Heart right ventricle (tissue), 16 donors: ENCODE measurements at regions not wholly inside any gene's neighbourhood (a gene's known extent, or its start where the extent isn't known, plus 50 kb on each side); places are given as distances from the start of the nearest gene placed in this dataset.
A peak's percentile ranks its signal among the peaks of the same experiment; 100 is the strongest.

ENCODE experiments used
- ATAC-seq, 8 donors: fragments of 200-7000 bp; cut with Tn5 transposase; one replicate each; pipeline ENCODE4 v1.9.1; 2020; ENCODE audit warnings: mild to moderate bottlenecking in 8 of 8, moderate library complexity in 8 of 8, moderate number of reproducible peaks in 1 of 8
- DNase-seq, 2 donors: peaks; one replicate each; pipeline ENCODE4 v3.0.0-alpha.2; 2020
- H3K27ac ChIP-seq, 10 donors: fragments of 200-600 bp; sonication (generic) in 2 of 10; one replicate each; pipeline versions ENCODE4 v1.5.0 to v1.8.0; 2020 to 2022; ENCODE audit warnings: mild to moderate bottlenecking in 3 of 10
- H3K27me3 ChIP-seq, 7 donors: fragments of 200-600 bp; one replicate each; pipeline ENCODE4 v1.8.0; 2021 to 2022; ENCODE audit warnings: mild to moderate bottlenecking in 2 of 7
- H3K36me3 ChIP-seq, 9 donors: fragments of 200-600 bp; sonication (generic) in 1 of 9; one replicate each; pipeline versions ENCODE4 v1.5.0 to v1.8.0; 2020 to 2022; ENCODE audit warnings: mild to moderate bottlenecking in 2 of 9
- H3K4me1 ChIP-seq, 9 donors: fragments of 200-600 bp; sonication (generic) in 1 of 9; one replicate each; pipeline versions ENCODE4 v1.5.0 to v1.8.0; 2020 to 2022; ENCODE audit warnings: mild to moderate bottlenecking in 4 of 9
- H3K4me3 ChIP-seq, 10 donors: fragments of 200-600 bp; sonication (generic) in 2 of 10; one replicate each; pipeline versions ENCODE4 v1.5.0 to v1.8.0; 2020 to 2022; ENCODE audit warnings: mild to moderate bottlenecking in 7 of 10, moderate library complexity in 2 of 10
- H3K9me3 ChIP-seq, 11 donors: fragments of 200-600 bp in 10 of 11; sonication (generic) in 2 of 11; one replicate each; pipeline versions ENCODE4 v1.5.0 to v1.8.0; 2013 to 2022; ENCODE audit warnings: mild to moderate bottlenecking in 2 of 11, control low read depth in 1 of 11, moderate library complexity in 1 of 11
- WGBS, 2 donors: extraction: QIAGEN DNeasy Blood & Tissue Kit; methylation state at CpG; one replicate each; pipeline ENCODE4 v1.1.7; 2013; ENCODE audit warnings: inconsistent platforms in 1 of 2; 5-methylcytosine and 5-hydroxymethylcytosine counted together
- intact Hi-C, 10 donors: fragments of 100-400 bp; cut with DNase I; formaldehyde crosslinking; loops; one replicate each; pipeline versions ENCODE4 v1.11.1 to v1.14.2; 2022
- TF ChIP-seq, protein P1 (sequence below), 9 donors: fragments of 200-600 bp; sonication (generic) in 2 of 9; IDR thresholded peaks; one replicate each; pipeline versions ENCODE4 v1.5.0 to v1.8.0; 2021 to 2022; ENCODE audit warnings: antibody characterized with exemption in 9 of 9, mild to moderate bottlenecking in 5 of 9, moderate library complexity in 1 of 9
- donor health status: Arrhythmogenic right ventricular cardiomyopathy.
- donor health status: ischemic (EF 13 %, LVEDD 7.1; RV severe dilation, severe dysfunction).
- donor health status: healthy with polysubstance abuse.
- donor health status: DM: no; HTN: yes; CAD: no.
- donor health status: DM: no; HTN: no; CAD: no.
- donor health status: ischemic (EF 25% LVEDD 6.9; RV normal size, moderate dysfunction).
- donor health status: ischemic (EF 25% LVEDD 5.7; RV mildly dilated, moderate dysfunction).
- donor health status: healthy.
- donor health status: DM: yes; HTN: yes; CAD: no.
- donor health status: Ischemic cardiomyopathy.
- donor health status: ischemic (EF 35%, LVEDD 5.7; RV mildly dilated, moderate dysfunction).
- donor health status: nonischemic (EF 11% LVEDD 7.7; RV severe dilation, severe dysfunction).
- donor health status: DM: yes; HTN: yes; CAD: no.
- donor health status: PGD.
- donor health status: ischemic (EF 29% LVEDD 5.4; RV normal size, mild dysfunction).
- donor health status: nonischemic (EF 23%, LVEDD 6.1; RV moderate dilation, normal function).

DNA sequence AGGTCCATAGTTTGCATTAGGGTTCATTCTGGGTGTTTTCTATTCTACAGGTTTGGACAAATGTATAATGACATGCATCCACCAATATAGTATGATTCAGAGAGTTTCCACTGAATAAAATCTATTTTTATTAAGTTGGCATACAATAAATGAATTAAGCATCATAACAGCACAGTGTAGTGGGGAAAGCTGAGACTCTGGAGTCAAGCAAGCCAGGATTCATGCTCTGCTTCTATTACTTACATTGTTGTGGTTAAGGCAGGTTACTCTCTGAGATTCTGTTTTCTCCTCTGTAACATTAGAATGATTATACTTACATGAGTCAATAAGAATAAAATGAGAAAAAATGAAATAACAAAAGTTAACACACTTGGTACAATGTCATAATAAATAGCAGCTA lies 131.3 kb downstream of the SLC30A10 start:
- no peaks in the 10 kb centered on the region for H3K9me3 ChIP-seq
- no peak overlapping the region for H3K27ac ChIP-seq
- H3K36me3 ChIP-seq, result no peaks in the 10 kb centered on the region
- ATAC-seq (no peak), DNase-seq (no peak)
- H3K4me1 ChIP-seq, result peaks cover 0 to 15% (median 7%) of the 10 kb centered on the region in 9 donors
- H3K27me3 ChIP-seq, result no peaks in the 10 kb centered on the region
- intact Hi-C loops, result loop anchor here in 2 of 10 donors (10.0 kb wide), 2 partner anchors 122 to 222 kb away; no protein-coding TSS in a partner anchor
- TF ChIP-seq, protein P1, sequence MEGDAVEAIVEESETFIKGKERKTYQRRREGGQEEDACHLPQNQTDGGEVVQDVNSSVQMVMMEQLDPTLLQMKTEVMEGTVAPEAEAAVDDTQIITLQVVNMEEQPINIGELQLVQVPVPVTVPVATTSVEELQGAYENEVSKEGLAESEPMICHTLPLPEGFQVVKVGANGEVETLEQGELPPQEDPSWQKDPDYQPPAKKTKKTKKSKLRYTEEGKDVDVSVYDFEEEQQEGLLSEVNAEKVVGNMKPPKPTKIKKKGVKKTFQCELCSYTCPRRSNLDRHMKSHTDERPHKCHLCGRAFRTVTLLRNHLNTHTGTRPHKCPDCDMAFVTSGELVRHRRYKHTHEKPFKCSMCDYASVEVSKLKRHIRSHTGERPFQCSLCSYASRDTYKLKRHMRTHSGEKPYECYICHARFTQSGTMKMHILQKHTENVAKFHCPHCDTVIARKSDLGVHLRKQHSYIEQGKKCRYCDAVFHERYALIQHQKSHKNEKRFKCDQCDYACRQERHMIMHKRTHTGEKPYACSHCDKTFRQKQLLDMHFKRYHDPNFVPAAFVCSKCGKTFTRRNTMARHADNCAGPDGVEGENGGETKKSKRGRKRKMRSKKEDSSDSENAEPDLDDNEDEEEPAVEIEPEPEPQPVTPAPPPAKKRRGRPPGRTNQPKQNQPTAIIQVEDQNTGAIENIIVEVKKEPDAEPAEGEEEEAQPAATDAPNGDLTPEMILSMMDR (IDR thresholded peaks at IDR 0.05), result no peak
- H3K4me3 ChIP-seq, result no peak overlapping the region

DNA sequence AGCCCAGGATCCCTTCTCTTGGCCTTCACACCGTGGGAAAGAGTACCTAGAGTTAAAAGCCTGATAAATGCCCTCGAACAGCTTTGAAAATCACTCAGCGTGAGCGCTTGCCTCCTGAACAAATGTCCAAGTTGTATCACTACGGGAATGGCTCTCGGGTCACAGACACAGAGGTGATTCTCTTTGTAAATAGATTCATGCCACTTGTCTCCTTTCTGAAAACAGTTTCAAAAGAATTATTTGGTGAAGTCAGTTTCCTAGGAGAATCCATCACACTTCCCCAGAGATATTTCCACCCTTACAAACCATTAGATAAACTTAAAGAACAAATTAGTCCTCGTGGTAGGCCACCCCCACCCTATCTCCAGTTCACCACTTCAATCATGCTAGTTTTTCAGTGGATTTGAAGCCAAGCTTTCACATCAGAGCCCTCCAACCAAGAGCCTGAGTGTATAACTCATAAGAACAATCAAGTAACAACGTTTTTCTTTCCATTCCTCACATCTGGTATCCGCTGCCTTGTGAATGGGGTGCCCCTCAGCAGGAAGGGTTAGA lies 132.9 kb downstream of the SLC30A10 start:
- peaks cover 0 to 21% (median 12%) of the 10 kb centered on the region in 9 donors for H3K4me1 ChIP-seq
- ATAC-seq (no peak), DNase-seq (no peak)
- H3K4me3 ChIP-seq, result no peak overlapping the region
- no peaks in the 10 kb centered on the region for H3K36me3 ChIP-seq
- H3K27ac ChIP-seq, result no peak overlapping the region
- no peaks in the 10 kb centered on the region for H3K9me3 ChIP-seq
- WGBS, 2 donors, result 57 to 59% methylated on average over 9 of the region's 9 CpGs
- TF ChIP-seq, protein P1 (IDR thresholded peaks at IDR 0.05), result no peak
- no peaks in the 10 kb centered on the region for H3K27me3 ChIP-seq
- intact Hi-C loops, result loop anchor here in 2 of 10 donors (10.0 kb wide), 2 partner anchors 121 to 221 kb away; no protein-coding TSS in a partner anchor

DNA sequence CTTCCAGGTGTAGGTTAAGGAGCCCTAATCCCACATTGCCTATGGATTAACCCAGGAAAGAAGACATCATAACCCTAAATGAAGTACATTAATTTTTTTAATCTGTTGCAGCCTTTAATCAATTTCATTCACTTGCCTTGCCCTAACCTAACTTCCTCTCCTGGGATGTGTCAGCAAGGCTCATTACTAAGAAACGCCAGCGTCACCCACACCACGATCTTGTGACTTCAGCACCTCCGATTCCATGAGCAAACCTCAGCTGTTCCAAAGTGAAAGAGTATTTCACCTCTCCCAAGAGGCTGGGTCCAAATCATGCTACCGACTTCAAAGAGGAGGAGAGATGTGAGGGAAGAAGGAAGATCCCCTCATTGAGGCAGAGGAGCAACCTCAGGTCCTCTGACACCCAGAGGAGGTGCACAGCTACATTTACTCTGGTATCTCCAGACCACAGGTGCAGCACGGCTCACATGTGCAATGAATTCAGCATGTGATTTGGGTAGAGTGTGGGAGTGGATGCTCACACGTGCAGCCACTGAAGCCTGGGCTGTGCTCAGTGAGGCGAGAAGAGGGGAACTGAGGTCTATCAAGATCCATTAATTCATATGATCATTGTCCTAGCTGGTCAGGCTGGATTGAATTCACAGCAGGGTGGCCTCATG lies 134.1 kb downstream of the SLC30A10 start:
- no peak for DNase-seq
- no peak for ATAC-seq
- Histone ChIP-seq H3K4me1 (peaks cover 0 to 21% (median 12%) of the 10 kb centered on the region in 9 donors), H3K9me3 (no peaks in the 10 kb centered on the region), H3K27ac (no peak overlapping the region), H3K36me3 (no peaks in the 10 kb centered on the region), H3K4me3 (no peak overlapping the region), H3K27me3 (no peaks in the 10 kb centered on the region)
- intact Hi-C loops, result loop anchor here in 2 of 10 donors (10.0 kb wide), 2 partner anchors 119 to 219 kb away; no protein-coding TSS in a partner anchor
- 81 to 82% methylated on average over 8 of the region's 8 CpGs for WGBS, 2 donors
- TF ChIP-seq, protein P1 (IDR thresholded peaks at IDR 0.05), result no peak

- peak in 7 of 8 donors; percentile 57 to 82 (median 72) for ATAC-seq
- H3K27ac ChIP-seq, result peak overlapping the region in 2 of 10 donors; percentile 4 to 45
Observed at GRCh38 chr1:219792337-219793021, 135.9 kb downstream of the SLC30A10 start.

More at GRCh38 chr1:219792337-219793021, 135.9 kb downstream of the SLC30A10 start:
- peak in 1 of 2 donors; percentile 22 for DNase-seq
- Histone ChIP-seq H3K27me3 (no peaks in the 10 kb centered on the region), H3K36me3 (no peaks in the 10 kb centered on the region), H3K4me1 (peaks cover 0 to 21% (median 11%) of the 10 kb centered on the region in 9 donors), H3K4me3 (no peak overlapping the region), H3K9me3 (peaks cover 0 to 9% (median 0%) of the 10 kb centered on the region in 11 donors)
- intact Hi-C loops, result loop anchor here in 2 of 10 donors (1.0 to 10.0 kb wide), 3 partner anchors 51 to 218 kb away; no protein-coding TSS in a partner anchor
- TF ChIP-seq, protein P1 (IDR thresholded peaks at IDR 0.05), result no peak
- WGBS, 2 donors, result 27 to 36% methylated on average over 3 of the region's 3 CpGs
